ENCODE measurements at regions not wholly inside any gene's neighbourhood (a gene's known extent, or its start where the extent isn't known, plus 50 kb on each side); places are given as distances from the start of the nearest gene placed in this dataset.

GRCh38 chr9:1528456-1528855 is 478.3 kb downstream of the DMRT2 start:
- no peak for TF ChIP-seq CTCF (IDR thresholded peaks at IDR 0.05)

GRCh38 chr9:1530696-1531095 is 480.5 kb downstream of the DMRT2 start:
- TF ChIP-seq CTCF (IDR thresholded peaks at IDR 0.05) = no peak

GRCh38 chr9:1531424-1531823 is 481.3 kb downstream of the DMRT2 start:
- TF ChIP-seq CTCF (IDR thresholded peaks at IDR 0.05) = no peak

DNA sequence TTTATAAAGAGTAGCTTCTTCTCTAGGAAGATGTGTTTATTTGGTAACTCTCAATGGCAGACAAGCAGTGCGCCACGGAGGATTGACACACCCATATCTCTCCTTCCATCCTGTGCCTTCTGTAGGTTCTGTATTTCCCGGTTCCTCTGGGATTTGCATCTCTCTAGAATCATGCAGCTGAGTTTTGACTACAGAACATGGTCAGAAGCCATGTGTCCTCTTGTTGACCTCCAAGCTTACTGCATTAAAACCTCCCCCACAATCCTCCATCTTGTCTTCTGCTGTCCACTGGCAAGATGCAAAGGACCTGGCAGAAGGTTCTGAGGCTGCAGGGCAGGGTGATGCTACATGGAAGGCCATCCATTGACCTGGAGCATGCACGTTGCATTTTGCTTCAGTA is 482.0 kb downstream of the DMRT2 start:
- no peak for TF ChIP-seq CTCF (IDR thresholded peaks at IDR 0.05)

- no peak for TF ChIP-seq CTCF (IDR thresholded peaks at IDR 0.05)
Observed at GRCh38 chr9:1535051-1535450, 480.1 kb upstream of the SMARCA2 start.

GRCh38 chr9:1535599-1535998 is 479.5 kb upstream of the SMARCA2 start:
- TF ChIP-seq CTCF (IDR thresholded peaks at IDR 0.05) = no peak

DNA sequence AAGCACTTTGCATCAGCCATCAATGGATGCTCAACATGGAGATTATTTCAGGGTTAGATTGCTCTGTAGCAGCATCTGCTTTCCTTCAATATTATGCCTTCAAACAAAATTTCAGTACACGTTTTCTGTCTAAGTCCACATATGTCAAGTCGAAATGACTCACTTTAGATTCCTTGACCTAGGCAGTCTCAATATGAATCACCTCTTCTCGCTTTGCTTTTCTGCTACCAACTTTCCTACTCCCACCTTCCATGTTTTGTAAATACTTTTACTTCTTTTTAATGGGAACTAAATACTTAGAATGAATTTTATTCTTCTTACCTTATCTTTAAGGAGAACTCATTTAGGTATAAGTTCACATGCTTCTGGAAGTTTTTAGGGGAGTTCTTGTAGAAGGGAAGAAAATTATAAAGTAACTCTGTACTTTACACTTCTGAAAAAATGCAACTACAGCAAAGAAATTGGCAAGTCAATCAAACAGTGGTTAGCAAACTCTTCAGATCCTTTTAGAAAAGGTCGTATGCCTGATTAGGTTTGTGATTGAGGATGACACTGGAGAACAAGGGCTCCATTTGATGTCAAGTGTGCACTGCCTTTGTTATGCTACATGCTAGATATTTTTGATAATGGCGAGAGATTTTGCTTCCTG is 478.5 kb upstream of the SMARCA2 start:
- no peak for TF ChIP-seq CTCF (IDR thresholded peaks at IDR 0.05)

DNA sequence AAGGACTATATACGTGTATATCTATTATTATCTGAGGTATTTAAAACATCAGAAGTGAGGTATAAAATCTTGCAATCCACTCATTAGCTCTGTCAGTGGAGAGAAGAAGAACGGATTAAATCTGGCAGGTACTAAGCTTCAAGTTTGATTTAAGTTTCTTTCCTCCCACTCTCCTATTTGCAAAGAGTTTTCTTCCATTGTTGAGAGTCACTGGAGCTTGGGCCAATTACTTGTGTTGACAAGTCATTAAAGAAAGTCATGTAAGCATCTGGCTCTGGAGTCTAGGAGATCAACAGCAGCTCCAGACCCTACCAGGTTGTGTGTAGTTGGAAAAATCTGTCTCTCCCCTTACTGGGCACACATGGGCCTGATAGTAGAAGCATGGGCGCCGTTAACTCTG is 476.8 kb upstream of the SMARCA2 start:
- no peak for TF ChIP-seq CTCF (IDR thresholded peaks at IDR 0.05)
